ENCODE measurements at regions not wholly inside any gene's neighbourhood (a gene's known extent, or its start where the extent isn't known, plus 50 kb on each side); places are given as distances from the start of the nearest gene placed in this dataset.

- peaks cover 0 to 14% of the 10 kb centered on the region in 2 experiments; a peak in 2 of 4 replicates for H3K4me1 ChIP-seq (ENCODE audit: control insufficient read depth in 1 of 2, insufficient read depth in 2 of 2, low read length in 2 of 2)
- no peak overlapping the region for H3K4me2 ChIP-seq (ENCODE audit: low read length)
- no peak for ATAC-seq
- CTCF ChIA-PET: no interaction called here
- no peak overlapping the region for H3K9ac ChIP-seq (ENCODE audit: low read length)
- H3K79me2 ChIP-seq (ENCODE audit: insufficient read depth, low read length): no peaks in the 10 kb centered on the region
- no peak for DNase-seq (ENCODE audit: low read depth, low spot score)
- intact Hi-C loops (cut with micrococcal nuclease): no loop called here
- POLR2A ChIA-PET: no interaction called here
- no peaks in the 10 kb centered on the region; the same call in 1 of the 2 replicates for H3K27me3 ChIP-seq (ENCODE audit: insufficient read depth, low read length)
- no peak overlapping the region for H3K4me3 ChIP-seq (replicated peaks in 1 of 2; ENCODE audit: low read depth in 1 of 2, low read length in 2 of 2)
- H2AFZ ChIP-seq (ENCODE audit: low read depth, low read length, poor library complexity, severe bottlenecking): no peak overlapping the region
- H3K9me3 ChIP-seq (ENCODE audit: control insufficient read depth in 1 of 2, insufficient read depth in 1 of 2, low read depth in 1 of 2, low read length in 2 of 2): no peaks in the 10 kb centered on the region
- H3K27ac ChIP-seq (ENCODE audit: low read depth, low read length): no peak overlapping the region
- no peaks in the 10 kb centered on the region for H3K36me3 ChIP-seq (ENCODE audit: control insufficient read depth in 1 of 2, insufficient read depth in 2 of 2, low read length in 2 of 2)
- H4K20me1 ChIP-seq (ENCODE audit: insufficient read depth): no peaks in the 10 kb centered on the region
- BruUV-seq (replicated peaks): no TSS peak
- RAD21 ChIA-PET (ENCODE audit: low non-redundant PET in 1 of 2, low total read pairs in 2 of 2, uncharacterized antibody in 2 of 2, unreplicated experiment in 2 of 2): no interaction called here
- no peak for TF ChIP-seq POLR2AphosphoS5 (IDR thresholded peaks at IDR 0.05; ENCODE audit: low read depth, low read length)
- TF ChIP-seq ZNF274 (IDR thresholded peaks at IDR 0.05; ENCODE audit: low read depth, low read length): no peak
- TF ChIP-seq JUND (IDR thresholded peaks at IDR 0.05): no peak
- no peak for TF ChIP-seq EGR1 (IDR thresholded peaks at IDR 0.05; ENCODE audit: low read depth)
- TF ChIP-seq CEBPB (IDR thresholded peaks at IDR 0.05; ENCODE audit: low read depth): no peak
- TF ChIP-seq YY1 (IDR thresholded peaks at IDR 0.05; ENCODE audit: extremely low read depth, insufficient replicate concordance, low read depth, low read length): no peak
- TF ChIP-seq FOSL1 (IDR thresholded peaks at IDR 0.05; ENCODE audit: low read depth): no peak
- TF ChIP-seq SRF (IDR thresholded peaks at IDR 0.05; ENCODE audit: low read depth): no peak
- no peak for TF ChIP-seq POLR2A (IDR thresholded peaks at IDR 0.05; ENCODE audit: borderline replicate concordance, extremely low read depth, insufficient read depth, insufficient read length)
- TF ChIP-seq REST (IDR thresholded peaks at IDR 0.05; ENCODE audit: low read depth): no peak
- TF ChIP-seq, protein P1, sequence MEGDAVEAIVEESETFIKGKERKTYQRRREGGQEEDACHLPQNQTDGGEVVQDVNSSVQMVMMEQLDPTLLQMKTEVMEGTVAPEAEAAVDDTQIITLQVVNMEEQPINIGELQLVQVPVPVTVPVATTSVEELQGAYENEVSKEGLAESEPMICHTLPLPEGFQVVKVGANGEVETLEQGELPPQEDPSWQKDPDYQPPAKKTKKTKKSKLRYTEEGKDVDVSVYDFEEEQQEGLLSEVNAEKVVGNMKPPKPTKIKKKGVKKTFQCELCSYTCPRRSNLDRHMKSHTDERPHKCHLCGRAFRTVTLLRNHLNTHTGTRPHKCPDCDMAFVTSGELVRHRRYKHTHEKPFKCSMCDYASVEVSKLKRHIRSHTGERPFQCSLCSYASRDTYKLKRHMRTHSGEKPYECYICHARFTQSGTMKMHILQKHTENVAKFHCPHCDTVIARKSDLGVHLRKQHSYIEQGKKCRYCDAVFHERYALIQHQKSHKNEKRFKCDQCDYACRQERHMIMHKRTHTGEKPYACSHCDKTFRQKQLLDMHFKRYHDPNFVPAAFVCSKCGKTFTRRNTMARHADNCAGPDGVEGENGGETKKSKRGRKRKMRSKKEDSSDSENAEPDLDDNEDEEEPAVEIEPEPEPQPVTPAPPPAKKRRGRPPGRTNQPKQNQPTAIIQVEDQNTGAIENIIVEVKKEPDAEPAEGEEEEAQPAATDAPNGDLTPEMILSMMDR (IDR thresholded peaks at IDR 0.05 in 2 of 3, conservative IDR thresholded peaks at IDR 0.05 in 1 of 3; ENCODE audit: borderline replicate concordance in 1 of 3, insufficient read depth in 1 of 3, low read depth in 2 of 3, low read length in 2 of 3): no peak
- H3K9me2 ChIP-seq (ENCODE audit: insufficient read depth): no peaks in the 10 kb centered on the region
Measured at GRCh38 chr10:78702876-78703275, 365.9 kb upstream of the ZMIZ1 start.

Measured in HCT116 (cell line).